GM12872 (cell line): ENCODE measurements at regions not wholly inside any gene's neighbourhood (a gene's known extent, or its start where the extent isn't known, plus 50 kb on each side); places are given as distances from the start of the nearest gene placed in this dataset.

Source experiments
- TF ChIP-seq, protein P1 (sequence below): IDR thresholded peaks from 3 replicates; pipeline ENCODE4 v1.5.1; 2011; ENCODE audit warnings: low read depth, mild to moderate bottlenecking, low read length, moderate library complexity; ENCODE audit not compliant: insufficient read depth

DNA sequence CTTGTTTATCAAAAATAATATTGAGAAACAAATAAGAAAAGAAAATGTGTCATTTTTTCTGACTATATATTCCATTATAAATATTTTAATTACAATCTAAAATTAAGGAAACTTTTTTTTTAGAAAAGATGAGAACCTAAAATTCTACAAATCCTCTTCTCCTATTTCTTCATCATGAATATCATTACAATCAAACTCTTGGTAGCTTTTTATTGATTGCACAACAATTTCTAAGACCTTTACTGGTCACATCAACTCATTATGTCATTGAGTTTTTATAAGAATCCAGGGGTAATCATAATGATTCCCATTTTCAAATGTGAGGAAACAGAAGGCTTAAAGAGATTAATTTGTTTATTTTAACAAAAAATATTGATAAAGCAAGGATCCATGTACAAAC is 841.0 kb downstream of the FRK start:
- TF ChIP-seq, protein P1, sequence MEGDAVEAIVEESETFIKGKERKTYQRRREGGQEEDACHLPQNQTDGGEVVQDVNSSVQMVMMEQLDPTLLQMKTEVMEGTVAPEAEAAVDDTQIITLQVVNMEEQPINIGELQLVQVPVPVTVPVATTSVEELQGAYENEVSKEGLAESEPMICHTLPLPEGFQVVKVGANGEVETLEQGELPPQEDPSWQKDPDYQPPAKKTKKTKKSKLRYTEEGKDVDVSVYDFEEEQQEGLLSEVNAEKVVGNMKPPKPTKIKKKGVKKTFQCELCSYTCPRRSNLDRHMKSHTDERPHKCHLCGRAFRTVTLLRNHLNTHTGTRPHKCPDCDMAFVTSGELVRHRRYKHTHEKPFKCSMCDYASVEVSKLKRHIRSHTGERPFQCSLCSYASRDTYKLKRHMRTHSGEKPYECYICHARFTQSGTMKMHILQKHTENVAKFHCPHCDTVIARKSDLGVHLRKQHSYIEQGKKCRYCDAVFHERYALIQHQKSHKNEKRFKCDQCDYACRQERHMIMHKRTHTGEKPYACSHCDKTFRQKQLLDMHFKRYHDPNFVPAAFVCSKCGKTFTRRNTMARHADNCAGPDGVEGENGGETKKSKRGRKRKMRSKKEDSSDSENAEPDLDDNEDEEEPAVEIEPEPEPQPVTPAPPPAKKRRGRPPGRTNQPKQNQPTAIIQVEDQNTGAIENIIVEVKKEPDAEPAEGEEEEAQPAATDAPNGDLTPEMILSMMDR: no peak

DNA sequence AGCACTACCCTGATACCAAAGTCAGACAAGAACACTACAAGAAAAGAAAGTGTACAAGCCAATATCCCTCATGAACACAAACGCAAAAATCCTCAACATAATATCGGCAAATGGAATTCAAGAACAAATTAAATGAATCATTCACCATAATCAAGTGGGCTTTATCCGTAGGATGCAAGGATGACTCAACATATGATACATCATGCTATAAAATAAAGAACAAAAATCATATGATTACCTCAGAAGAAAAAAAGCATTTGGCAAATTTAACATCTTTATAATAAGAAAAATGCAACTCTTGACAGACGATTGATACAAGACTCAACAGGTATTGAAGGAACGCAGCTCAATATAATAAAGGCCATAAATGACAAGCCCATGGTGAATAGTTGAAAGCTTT is 843.9 kb downstream of the FRK start:
- TF ChIP-seq, protein P1: no peak

DNA sequence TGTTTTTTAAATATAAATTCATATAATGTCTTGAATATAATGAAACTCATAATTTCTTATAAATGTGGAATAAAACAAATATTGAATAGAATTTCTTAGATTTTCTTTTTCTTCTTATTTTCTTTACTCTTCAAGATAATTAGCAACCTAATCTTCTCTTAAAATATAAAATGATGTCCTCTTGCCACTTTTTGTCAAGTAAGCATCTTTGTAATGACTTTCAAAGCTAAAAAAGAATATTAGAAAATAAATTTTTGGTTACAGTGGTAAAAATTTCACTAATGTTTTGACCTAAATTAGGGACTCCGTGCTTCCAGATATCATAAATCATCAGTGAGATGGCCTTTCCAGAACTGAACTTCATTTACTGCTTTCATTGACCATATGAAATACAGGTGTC is 846.4 kb downstream of the FRK start:
- TF ChIP-seq, protein P1: no peak

DNA sequence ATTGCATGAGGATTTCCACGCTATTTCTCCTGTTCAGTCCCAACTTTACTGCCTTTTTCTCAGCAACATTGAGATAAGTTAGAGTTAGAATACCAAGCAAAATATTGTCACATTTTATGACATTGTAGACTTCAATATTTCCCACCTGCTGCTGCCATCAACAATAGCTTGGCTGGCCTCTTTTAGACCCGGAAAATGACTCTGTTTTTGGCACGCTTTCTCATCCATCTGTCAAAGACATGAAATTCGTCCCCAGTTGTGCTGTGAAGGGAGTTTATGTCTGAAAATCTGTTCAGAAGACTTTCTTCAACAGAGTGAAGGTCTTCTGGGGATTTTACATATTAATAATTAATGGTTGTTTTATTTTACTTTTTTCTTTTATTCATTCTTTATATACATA is 857.3 kb downstream of the FRK start:
- TF ChIP-seq, protein P1: no peak

DNA sequence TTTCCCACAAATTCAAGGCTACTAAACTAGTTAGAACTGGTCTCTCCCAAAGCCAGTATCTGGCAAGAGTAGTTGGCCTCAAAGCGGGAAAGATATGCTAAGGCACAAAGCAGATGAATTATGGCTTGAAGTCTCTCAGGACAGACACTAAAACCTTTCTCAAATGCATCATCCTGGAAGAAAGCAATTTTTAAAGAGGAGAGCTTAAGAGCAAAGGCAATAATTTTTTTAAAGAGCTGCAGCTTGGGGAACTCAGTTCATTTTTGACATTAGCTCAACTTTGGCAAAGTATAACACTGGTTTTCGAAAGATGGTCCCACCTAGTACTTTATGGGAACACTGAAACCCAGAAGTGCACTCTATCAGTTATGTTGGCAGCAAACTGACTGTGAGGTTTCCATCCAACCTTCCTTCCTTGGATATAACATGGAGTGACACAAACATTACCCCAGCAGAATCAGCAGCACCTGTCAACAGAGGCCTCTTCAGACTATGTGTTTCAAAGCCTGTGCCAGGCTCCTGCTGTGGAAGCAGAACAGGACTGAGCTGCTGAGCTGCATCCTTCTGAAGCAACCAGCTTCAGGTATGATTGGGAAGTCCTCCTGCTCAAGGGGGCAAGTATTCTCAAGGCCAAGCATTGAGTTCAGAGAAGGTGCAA is 852.3 kb upstream of the HS3ST5 start:
- TF ChIP-seq, protein P1: no peak

DNA sequence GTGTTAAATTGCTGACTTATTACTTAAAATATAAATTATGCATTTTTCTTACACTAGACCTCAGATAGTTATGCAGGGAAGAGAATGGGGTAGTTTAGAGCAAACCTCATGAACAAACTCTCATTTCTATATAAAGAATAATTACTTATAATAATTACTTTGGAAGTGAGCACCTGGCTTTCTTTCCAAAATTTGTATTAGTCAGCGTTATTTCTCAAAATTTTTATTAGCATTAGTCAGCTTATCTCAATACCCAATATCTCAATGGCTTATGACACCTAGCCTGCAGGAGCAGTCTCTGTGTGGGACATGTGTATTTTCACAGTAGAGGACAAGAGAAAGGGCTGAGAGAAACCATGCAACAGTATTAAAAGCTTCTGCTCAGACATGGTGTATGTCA is 849.2 kb upstream of the HS3ST5 start:
- TF ChIP-seq, protein P1: no peak

DNA sequence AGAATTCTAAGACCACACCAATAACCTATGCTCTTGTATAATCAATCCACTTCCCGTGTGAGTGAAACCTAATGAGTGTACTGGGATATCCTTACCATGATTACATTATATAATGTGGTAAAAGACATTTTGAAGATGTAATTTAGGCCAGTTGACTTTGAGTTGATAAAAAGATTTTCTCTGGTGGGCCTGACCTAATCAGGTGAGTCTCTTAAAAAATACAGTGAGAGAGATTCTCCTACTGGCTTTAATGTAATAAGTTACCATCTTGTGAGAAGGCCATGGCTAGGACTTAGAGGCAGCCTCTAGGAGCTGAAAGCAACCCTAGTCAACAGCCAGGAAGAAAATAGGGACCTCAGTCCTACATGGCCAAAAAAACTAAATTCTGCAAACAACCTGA is 847.7 kb upstream of the HS3ST5 start:
- TF ChIP-seq, protein P1: no peak
